Caco-2 (cell line): ENCODE measurements at regions not wholly inside any gene's neighbourhood (a gene's known extent, or its start where the extent isn't known, plus 50 kb on each side); places are given as distances from the start of the nearest gene placed in this dataset.

Experiments
- BruUV-seq: library from RNA; stranded (reverse); fragments of 400-500 nt; replicated peaks from 2 replicates; lab custom pipeline; 2021; lab: Mats Ljungman, UMichigan
- CTCF ChIA-PET: fragments of 300-600 bp; sonication (Branson Sonifier 250); formaldehyde crosslinking; loops from one replicate; lab custom pipeline; 2022; ENCODE audit warnings: antibody characterized with exemption; lab: Charles Lee
- POLR2A ChIA-PET: fragments of 300-600 bp; sonication (Branson Sonifier 250); formaldehyde crosslinking; loops from one replicate; lab custom pipeline; 2022; ENCODE audit warnings: antibody characterized with exemption; lab: Charles Lee
- DNase-seq, 2 experiments: peaks; one replicate each; pipeline versions ENCODE4 v3.0.0 to v3.0.0-alpha.2; 2020 to 2022
- H3K27me3 ChIP-seq: replicated peaks from 2 replicates; pipeline ENCODE4 v1.6.0; 2011; ENCODE audit warnings: low read length; ENCODE audit not compliant: control insufficient read depth, insufficient read depth
- H3K36me3 ChIP-seq: 2 replicates; pipeline ENCODE4 v1.5.1; 2011; ENCODE audit warnings: low read length; ENCODE audit not compliant: control insufficient read depth, insufficient read depth
- H3K4me1 ChIP-seq: fragments of 250-450 bp; sonication (Bioruptor Pico); 2 replicates; pipeline ENCODE4 v1.5.1; 2020; ENCODE audit warnings: mild to moderate bottlenecking
- H3K4me3 ChIP-seq: 2 replicates; pipeline ENCODE4 v1.5.1; 2011; ENCODE audit warnings: low read depth, mild to moderate bottlenecking, control low read depth, low read length
- H3K9me3 ChIP-seq: fragments of 250-450 bp; sonication (Bioruptor Pico); 2 replicates; pipeline ENCODE4 v1.5.1; 2020; ENCODE audit warnings: mild to moderate bottlenecking, moderate library complexity
- H3K27ac Mint-ChIP-seq: one replicate; pipeline ENCODE4 v1.8.0; 2022; ENCODE audit warnings: mixed read lengths; ENCODE audit not compliant: unreplicated experiment
- H3K27me3 Mint-ChIP-seq: one replicate; pipeline ENCODE4 v1.8.0; 2022; ENCODE audit warnings: mixed read lengths; ENCODE audit not compliant: insufficient read depth, unreplicated experiment
- H3K36me3 Mint-ChIP-seq: one replicate; pipeline ENCODE4 v1.8.0; 2022; ENCODE audit warnings: mild to moderate bottlenecking, mixed read lengths; ENCODE audit not compliant: insufficient read depth, unreplicated experiment
- H3K4me1 Mint-ChIP-seq: one replicate; pipeline ENCODE4 v1.8.0; 2022; ENCODE audit warnings: low read depth, mixed read lengths; ENCODE audit not compliant: unreplicated experiment
- H3K4me3 Mint-ChIP-seq: one replicate; pipeline ENCODE4 v1.8.0; 2022; ENCODE audit warnings: mild to moderate bottlenecking, moderate library complexity, mixed read lengths; ENCODE audit not compliant: unreplicated experiment
- H3K9me3 Mint-ChIP-seq: one replicate; pipeline ENCODE4 v1.8.0; 2022; ENCODE audit warnings: mixed read lengths; ENCODE audit not compliant: unreplicated experiment
- intact Hi-C: fragments of 100-400 bp; cut with micrococcal nuclease; formaldehyde crosslinking; loops from one replicate; pipeline ENCODE4 v1.10.0; 2022; ENCODE audit not compliant: unreplicated experiment
- TF ChIP-seq, protein P1 (sequence below), 2 experiments: fragments of 200-600 bp in 1 of 2; IDR thresholded peaks; 1 replicate in 1 of 2; 2 replicates in 1 of 2; pipeline versions ENCODE4 v1.5.1 to v1.8.0; 2011 to 2022; ENCODE audit warnings: antibody characterized with exemption in 1 of 2, control low read depth in 1 of 2, inconsistent platforms in 1 of 2, low read depth in 1 of 2, low read length in 1 of 2, mild to moderate bottlenecking in 1 of 2, moderate library complexity in 1 of 2; ENCODE audit not compliant: insufficient read depth in 1 of 2, severe bottlenecking in 1 of 2, unreplicated experiment in 1 of 2

DNA sequence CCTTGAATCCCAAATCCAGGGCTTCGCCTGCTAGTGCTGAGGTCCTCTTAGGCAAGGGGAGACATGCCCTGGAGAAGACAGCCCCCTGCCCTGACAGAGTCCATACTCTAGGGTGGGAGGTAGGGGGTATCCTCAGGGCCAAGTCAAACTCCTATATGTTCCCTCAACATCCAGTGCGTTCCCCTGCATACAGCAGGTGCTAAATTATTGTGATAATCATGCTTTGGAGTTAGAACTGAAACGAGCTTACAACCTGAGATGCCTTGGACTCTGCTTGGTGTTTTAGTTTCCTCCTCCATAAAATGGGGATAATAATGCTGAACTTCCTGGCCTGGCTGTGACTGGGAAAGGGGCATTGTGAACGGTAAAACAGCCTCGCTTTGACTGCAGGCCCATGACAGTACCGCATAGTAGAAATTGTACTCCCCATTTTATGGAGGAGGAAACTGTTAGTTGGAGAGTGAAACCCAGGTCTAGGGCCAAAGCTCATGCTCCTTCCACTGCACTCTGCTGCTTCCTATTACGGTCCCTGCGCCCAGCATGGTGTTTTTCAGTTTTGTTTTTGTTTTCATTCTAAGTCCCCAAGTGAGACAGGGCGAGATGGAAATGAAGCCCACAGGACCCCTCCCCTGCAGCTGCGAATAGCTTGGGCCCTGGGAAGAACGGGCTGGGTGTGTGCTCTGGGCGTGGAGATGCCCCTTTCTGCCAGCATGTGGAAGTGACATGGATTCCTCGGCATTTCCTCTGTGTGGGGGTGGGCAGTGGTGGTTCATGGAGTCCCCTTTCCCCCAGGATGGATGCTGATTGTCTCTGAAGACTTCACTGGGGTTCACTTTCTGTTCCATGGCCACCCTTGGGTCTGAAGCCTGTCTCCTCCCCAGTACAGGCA, 162.5 kb downstream of the VEGFA start:
- TF ChIP-seq, protein P1, sequence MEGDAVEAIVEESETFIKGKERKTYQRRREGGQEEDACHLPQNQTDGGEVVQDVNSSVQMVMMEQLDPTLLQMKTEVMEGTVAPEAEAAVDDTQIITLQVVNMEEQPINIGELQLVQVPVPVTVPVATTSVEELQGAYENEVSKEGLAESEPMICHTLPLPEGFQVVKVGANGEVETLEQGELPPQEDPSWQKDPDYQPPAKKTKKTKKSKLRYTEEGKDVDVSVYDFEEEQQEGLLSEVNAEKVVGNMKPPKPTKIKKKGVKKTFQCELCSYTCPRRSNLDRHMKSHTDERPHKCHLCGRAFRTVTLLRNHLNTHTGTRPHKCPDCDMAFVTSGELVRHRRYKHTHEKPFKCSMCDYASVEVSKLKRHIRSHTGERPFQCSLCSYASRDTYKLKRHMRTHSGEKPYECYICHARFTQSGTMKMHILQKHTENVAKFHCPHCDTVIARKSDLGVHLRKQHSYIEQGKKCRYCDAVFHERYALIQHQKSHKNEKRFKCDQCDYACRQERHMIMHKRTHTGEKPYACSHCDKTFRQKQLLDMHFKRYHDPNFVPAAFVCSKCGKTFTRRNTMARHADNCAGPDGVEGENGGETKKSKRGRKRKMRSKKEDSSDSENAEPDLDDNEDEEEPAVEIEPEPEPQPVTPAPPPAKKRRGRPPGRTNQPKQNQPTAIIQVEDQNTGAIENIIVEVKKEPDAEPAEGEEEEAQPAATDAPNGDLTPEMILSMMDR (IDR thresholded peaks at IDR 0.05; ENCODE audit: insufficient read depth in 1 of 2, low read depth in 1 of 2, low read length in 1 of 2, severe bottlenecking in 1 of 2, unreplicated experiment in 1 of 2): no peak
- Histone ChIP-seq H3K4me1 (peaks cover 35% of the 10 kb centered on the region), H3K36me3 (no peaks in the 10 kb centered on the region), H3K9me3 (no peaks in the 10 kb centered on the region), H3K27me3 (no peaks in the 10 kb centered on the region), H3K4me3 (no peak overlapping the region)
- intact Hi-C loops: no loop called here
- peak in 1 of 2 experiments; percentile 21 for DNase-seq
- ChIA-PET CTCF (no interaction called here), POLR2A (no interaction called here)
- peaks cover 38% of the 10 kb centered on the region for H3K4me1 Mint-ChIP-seq
- H3K27ac Mint-ChIP-seq: peak overlapping the region; percentile 82
- peaks cover 2% of the 10 kb centered on the region for H3K36me3 Mint-ChIP-seq
- no peaks in the 10 kb centered on the region for H3K9me3 Mint-ChIP-seq
- H3K4me3 Mint-ChIP-seq: no peak overlapping the region
- TSS peak; percentile 53 for BruUV-seq
- no peaks in the 10 kb centered on the region for H3K27me3 Mint-ChIP-seq

DNA sequence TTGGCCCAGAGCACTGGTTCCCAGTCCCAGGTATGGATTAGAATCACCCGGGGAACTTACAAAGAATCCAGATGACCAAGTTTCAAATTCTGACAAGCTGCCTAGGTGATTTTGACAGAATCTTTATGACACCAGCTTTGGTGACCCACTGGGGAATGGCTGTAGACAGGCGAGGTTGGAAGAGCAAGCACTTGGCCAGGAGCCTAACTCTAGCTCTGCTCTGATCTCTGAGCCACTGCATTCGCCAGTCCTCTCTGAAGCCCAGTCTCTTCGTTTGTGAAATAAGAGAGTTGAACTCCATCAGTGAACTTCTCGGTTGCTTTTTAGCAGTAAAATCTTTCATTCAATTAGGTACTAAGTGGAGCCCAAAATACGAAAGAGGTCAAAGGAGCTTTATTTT, 161.2 kb downstream of the VEGFA start:
- ChIA-PET CTCF (interaction anchor here (1.0 kb wide), 1 partner anchor 98 kb away, joined by 3 read pairs; no protein-coding TSS in a partner anchor), POLR2A (no interaction called here)
- no TSS peak for BruUV-seq
- intact Hi-C loops: no loop called here
- peaks cover 15% of the 10 kb centered on the region for H3K36me3 Mint-ChIP-seq
- Histone ChIP-seq H3K9me3 (no peaks in the 10 kb centered on the region), H3K4me3 (no peak overlapping the region), H3K36me3 (no peaks in the 10 kb centered on the region), H3K4me1 (peaks cover 30% of the 10 kb centered on the region), H3K27me3 (no peaks in the 10 kb centered on the region)
- DNase-seq: no peak
- H3K27ac Mint-ChIP-seq: no peak overlapping the region
- H3K4me3 Mint-ChIP-seq: no peak overlapping the region
- TF ChIP-seq, protein P1 (IDR thresholded peaks at IDR 0.05; ENCODE audit: insufficient read depth in 1 of 2, low read depth in 1 of 2, low read length in 1 of 2, severe bottlenecking in 1 of 2, unreplicated experiment in 1 of 2): no peak
- H3K4me1 Mint-ChIP-seq: peaks cover 27% of the 10 kb centered on the region
- no peaks in the 10 kb centered on the region for H3K9me3 Mint-ChIP-seq
- no peaks in the 10 kb centered on the region for H3K27me3 Mint-ChIP-seq

DNA sequence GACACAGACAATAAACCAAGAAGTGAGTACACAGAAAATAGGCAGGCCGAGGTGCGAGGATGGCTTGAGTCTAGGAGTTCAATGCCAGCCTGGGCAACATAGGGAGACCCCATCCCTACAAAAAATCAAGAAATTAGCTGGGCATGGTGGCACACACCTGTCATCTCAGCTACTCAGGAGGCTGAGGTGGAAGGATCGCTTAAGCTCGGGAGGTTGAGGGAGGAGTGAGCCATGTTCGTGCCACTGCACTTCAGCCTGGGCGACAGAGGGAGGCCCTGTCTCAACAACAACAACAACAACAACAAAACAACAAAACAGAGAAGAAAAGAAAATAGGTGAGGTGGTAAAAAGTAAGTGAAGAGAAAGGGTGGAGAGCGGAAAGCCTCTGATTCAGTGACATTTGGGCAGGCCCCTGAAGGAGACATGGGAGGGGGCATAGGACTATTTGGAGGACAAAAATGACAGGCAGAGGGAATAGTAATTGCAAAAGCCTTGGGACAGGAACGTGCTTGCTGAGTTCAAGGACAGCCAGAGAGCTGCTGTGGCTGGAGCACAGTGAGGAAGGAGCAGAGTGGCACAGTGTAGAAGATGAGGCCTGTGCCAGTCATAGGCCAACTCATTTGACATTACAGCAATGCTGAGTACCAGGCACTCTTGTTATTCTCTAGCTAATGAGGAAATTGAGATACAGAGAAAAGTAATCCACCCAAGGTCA, 160.6 kb downstream of the VEGFA start:
- no peaks in the 10 kb centered on the region for H3K9me3 ChIP-seq
- POLR2A ChIA-PET: no interaction called here
- Mint-ChIP-seq H3K4me3 (no peak overlapping the region), H3K27ac (no peak overlapping the region), H3K27me3 (no peaks in the 10 kb centered on the region), H3K4me1 (peaks cover 27% of the 10 kb centered on the region), H3K9me3 (no peaks in the 10 kb centered on the region), H3K36me3 (peaks cover 17% of the 10 kb centered on the region)
- CTCF ChIA-PET: interaction anchor here (1.0 kb wide), 1 partner anchor 97 kb away, joined by 3 read pairs; no protein-coding TSS in a partner anchor
- intact Hi-C loops: no loop called here
- TF ChIP-seq, protein P1 (IDR thresholded peaks at IDR 0.05; ENCODE audit: insufficient read depth in 1 of 2, low read depth in 1 of 2, low read length in 1 of 2, severe bottlenecking in 1 of 2, unreplicated experiment in 1 of 2): no peak
- H3K27me3 ChIP-seq: no peaks in the 10 kb centered on the region
- BruUV-seq: no TSS peak
- H3K4me3 ChIP-seq: no peak overlapping the region
- peaks cover 36% of the 10 kb centered on the region for H3K4me1 ChIP-seq
- no peaks in the 10 kb centered on the region for H3K36me3 ChIP-seq
- DNase-seq: no peak
